22Rv1 (cell line): ENCODE measurements at regions not wholly inside any gene's neighbourhood (a gene's known extent, or its start where the extent isn't known, plus 50 kb on each side); places are given as distances from the start of the nearest gene placed in this dataset.

Experiments
- ZFX ChIP-seq: fragments of 450-650 bp; IDR thresholded peaks from 2 replicates; pipeline ENCODE4 v1.6.1; 2017; ENCODE audit warnings: antibody characterized with exemption, borderline replicate concordance
- TF ChIP-seq, protein P1 (sequence below): fragments of 450-650 bp; IDR thresholded peaks from 2 replicates; pipeline ENCODE4 v1.5.1; 2017; ENCODE audit warnings: mild to moderate bottlenecking

DNA sequence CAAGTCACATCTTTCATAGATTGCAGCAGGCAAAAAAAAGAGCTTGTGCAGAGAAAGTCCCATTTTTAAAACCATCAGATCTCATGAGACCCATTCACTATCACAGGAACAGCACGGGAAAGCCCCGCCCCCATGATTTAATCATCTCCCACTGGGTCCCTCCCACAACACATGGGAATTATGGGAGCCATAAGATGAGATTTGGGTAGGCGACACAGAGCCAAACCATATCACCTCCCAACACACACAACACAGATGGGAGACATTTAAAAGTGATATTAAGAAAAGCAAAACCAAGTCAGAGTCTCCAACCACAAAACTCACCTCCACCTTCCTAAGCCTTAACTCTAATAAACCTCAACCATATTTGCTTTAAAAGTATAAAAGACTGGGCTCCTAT lies 61.5 kb upstream of the TIAM1 start:
- TF ChIP-seq, protein P1, sequence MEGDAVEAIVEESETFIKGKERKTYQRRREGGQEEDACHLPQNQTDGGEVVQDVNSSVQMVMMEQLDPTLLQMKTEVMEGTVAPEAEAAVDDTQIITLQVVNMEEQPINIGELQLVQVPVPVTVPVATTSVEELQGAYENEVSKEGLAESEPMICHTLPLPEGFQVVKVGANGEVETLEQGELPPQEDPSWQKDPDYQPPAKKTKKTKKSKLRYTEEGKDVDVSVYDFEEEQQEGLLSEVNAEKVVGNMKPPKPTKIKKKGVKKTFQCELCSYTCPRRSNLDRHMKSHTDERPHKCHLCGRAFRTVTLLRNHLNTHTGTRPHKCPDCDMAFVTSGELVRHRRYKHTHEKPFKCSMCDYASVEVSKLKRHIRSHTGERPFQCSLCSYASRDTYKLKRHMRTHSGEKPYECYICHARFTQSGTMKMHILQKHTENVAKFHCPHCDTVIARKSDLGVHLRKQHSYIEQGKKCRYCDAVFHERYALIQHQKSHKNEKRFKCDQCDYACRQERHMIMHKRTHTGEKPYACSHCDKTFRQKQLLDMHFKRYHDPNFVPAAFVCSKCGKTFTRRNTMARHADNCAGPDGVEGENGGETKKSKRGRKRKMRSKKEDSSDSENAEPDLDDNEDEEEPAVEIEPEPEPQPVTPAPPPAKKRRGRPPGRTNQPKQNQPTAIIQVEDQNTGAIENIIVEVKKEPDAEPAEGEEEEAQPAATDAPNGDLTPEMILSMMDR, result no peak
- TF ChIP-seq ZFX, result no peak
